ENCODE measurements at regions not wholly inside any gene's neighbourhood (a gene's known extent, or its start where the extent isn't known, plus 50 kb on each side); places are given as distances from the start of the nearest gene placed in this dataset.

DNA sequence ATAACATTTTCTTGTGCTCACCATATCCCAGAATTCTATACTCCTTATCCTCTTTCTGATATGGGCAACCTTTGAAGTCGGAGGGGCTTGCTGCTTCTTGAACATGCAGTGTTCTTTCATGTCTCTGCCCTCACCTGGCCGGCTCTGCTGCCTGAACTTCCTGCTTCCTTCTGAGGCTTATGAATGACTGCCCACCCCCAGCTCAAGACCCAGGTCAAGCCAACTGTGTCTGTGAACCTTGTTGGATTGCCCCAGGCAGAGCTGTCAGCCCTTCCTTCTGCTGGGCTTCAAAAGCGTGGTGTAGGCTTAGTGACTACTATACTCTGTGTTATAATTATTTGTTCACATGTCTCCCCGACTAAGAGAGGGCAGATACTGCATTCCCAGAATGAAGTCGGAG is 506.5 kb downstream of the HS3ST4 start:
- H3K4me3 Mint-ChIP-seq, result no peak overlapping the region
- no peak overlapping the region for H3K27ac Mint-ChIP-seq
- H3K9me3 Mint-ChIP-seq, result peaks cover 18% of the 10 kb centered on the region
- ATAC-seq (no peak), DNase-seq (ENCODE audit: low spot score) (no peak)
- ChIA-PET CTCF (no interaction called here), POLR2A (no interaction called here)
- peaks cover 13% of the 10 kb centered on the region for H3K4me1 Mint-ChIP-seq
- no peaks in the 10 kb centered on the region for H3K36me3 Mint-ChIP-seq
- H3K27me3 Mint-ChIP-seq (ENCODE audit: low read depth), result no peaks in the 10 kb centered on the region
- no peak for TF ChIP-seq NFATC4 (CRISPR knock-in tag; IDR thresholded peaks at IDR 0.05)
- no peak for TF ChIP-seq TEAD1 (CRISPR knock-in tag; IDR thresholded peaks at IDR 0.05)
- TF ChIP-seq, protein P1, sequence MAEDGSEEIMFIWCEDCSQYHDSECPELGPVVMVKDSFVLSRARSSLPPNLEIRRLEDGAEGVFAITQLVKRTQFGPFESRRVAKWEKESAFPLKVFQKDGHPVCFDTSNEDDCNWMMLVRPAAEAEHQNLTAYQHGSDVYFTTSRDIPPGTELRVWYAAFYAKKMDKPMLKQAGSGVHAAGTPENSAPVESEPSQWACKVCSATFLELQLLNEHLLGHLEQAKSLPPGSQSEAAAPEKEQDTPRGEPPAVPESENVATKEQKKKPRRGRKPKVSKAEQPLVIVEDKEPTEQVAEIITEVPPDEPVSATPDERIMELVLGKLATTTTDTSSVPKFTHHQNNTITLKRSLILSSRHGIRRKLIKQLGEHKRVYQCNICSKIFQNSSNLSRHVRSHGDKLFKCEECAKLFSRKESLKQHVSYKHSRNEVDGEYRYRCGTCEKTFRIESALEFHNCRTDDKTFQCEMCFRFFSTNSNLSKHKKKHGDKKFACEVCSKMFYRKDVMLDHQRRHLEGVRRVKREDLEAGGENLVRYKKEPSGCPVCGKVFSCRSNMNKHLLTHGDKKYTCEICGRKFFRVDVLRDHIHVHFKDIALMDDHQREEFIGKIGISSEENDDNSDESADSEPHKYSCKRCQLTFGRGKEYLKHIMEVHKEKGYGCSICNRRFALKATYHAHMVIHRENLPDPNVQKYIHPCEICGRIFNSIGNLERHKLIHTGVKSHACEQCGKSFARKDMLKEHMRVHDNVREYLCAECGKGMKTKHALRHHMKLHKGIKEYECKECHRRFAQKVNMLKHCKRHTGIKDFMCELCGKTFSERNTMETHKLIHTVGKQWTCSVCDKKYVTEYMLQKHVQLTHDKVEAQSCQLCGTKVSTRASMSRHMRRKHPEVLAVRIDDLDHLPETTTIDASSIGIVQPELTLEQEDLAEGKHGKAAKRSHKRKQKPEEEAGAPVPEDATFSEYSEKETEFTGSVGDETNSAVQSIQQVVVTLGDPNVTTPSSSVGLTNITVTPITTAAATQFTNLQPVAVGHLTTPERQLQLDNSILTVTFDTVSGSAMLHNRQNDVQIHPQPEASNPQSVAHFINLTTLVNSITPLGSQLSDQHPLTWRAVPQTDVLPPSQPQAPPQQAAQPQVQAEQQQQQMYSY (CRISPR knock-in tag; IDR thresholded peaks at IDR 0.05), result no peak
- no peak for TF ChIP-seq RORB (CRISPR knock-in tag; IDR thresholded peaks at IDR 0.05)

DNA sequence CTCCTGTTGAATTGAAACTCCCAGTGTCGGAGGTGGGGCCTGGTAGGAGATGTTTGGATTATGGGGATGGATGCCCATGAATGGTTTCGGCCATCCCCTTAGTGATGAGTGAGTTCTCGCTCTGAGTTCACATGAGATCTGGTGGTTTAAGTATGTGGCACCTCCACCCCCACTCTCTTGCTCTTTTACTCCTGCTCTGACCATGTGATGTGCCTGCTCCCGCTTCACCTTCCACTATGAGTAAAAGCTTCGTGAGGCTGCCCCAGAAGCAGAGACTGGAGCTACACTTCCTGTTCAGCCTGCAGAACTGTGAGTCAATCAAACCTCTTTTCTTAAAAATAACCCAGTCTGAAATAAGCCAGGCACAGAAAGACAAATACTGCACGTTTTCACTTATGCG is 512.4 kb downstream of the HS3ST4 start:
- H3K4me3 Mint-ChIP-seq, result no peak overlapping the region
- no peak for ATAC-seq
- H3K4me1 Mint-ChIP-seq, result peaks cover 30% of the 10 kb centered on the region
- no peak overlapping the region for H3K27ac Mint-ChIP-seq
- DNase-seq (ENCODE audit: low spot score), result no peak
- ChIA-PET CTCF (no interaction called here), POLR2A (no interaction called here)
- H3K36me3 Mint-ChIP-seq, result peaks cover 7% of the 10 kb centered on the region; the same call in 1 of the 2 replicates
- TF ChIP-seq, protein P2, sequence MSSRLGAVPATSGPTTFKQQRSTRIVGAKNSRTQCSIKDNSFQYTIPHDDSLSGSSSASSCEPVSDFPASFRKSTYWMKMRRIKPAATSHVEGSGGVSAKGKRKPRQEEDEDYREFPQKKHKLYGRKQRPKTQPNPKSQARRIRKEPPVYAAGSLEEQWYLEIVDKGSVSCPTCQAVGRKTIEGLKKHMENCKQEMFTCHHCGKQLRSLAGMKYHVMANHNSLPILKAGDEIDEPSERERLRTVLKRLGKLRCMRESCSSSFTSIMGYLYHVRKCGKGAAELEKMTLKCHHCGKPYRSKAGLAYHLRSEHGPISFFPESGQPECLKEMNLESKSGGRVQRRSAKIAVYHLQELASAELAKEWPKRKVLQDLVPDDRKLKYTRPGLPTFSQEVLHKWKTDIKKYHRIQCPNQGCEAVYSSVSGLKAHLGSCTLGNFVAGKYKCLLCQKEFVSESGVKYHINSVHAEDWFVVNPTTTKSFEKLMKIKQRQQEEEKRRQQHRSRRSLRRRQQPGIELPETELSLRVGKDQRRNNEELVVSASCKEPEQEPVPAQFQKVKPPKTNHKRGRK (CRISPR knock-in tag; IDR thresholded peaks at IDR 0.05; ENCODE audit: borderline replicate concordance), result no peak
- TF ChIP-seq AFF4 (CRISPR knock-in tag; IDR thresholded peaks at IDR 0.05; ENCODE audit: borderline replicate concordance) (no peak), FOXK1 (CRISPR knock-in tag; IDR thresholded peaks at IDR 0.05) (no peak), ZNF423 (CRISPR knock-in tag; IDR thresholded peaks at IDR 0.05) (no peak), NFE2L1 (CRISPR knock-in tag; IDR thresholded peaks at IDR 0.05) (no peak), JAZF1 (CRISPR knock-in tag; IDR thresholded peaks at IDR 0.05) (no peak), ZNF425 (CRISPR knock-in tag; conservative IDR thresholded peaks at IDR 0.05) (no peak), ZNF121 (CRISPR knock-in tag; IDR thresholded peaks at IDR 0.05) (no peak), SOX15 (CRISPR knock-in tag; IDR thresholded peaks at IDR 0.05) (no peak), FOXP1 (CRISPR knock-in tag; IDR thresholded peaks at IDR 0.05; ENCODE audit: borderline replicate concordance) (no peak), NR2C2 (CRISPR knock-in tag; IDR thresholded peaks at IDR 0.05) (no peak), FOXJ3 (CRISPR knock-in tag; IDR thresholded peaks at IDR 0.05; ENCODE audit: borderline replicate concordance) (no peak)
- TF ChIP-seq, protein P3, sequence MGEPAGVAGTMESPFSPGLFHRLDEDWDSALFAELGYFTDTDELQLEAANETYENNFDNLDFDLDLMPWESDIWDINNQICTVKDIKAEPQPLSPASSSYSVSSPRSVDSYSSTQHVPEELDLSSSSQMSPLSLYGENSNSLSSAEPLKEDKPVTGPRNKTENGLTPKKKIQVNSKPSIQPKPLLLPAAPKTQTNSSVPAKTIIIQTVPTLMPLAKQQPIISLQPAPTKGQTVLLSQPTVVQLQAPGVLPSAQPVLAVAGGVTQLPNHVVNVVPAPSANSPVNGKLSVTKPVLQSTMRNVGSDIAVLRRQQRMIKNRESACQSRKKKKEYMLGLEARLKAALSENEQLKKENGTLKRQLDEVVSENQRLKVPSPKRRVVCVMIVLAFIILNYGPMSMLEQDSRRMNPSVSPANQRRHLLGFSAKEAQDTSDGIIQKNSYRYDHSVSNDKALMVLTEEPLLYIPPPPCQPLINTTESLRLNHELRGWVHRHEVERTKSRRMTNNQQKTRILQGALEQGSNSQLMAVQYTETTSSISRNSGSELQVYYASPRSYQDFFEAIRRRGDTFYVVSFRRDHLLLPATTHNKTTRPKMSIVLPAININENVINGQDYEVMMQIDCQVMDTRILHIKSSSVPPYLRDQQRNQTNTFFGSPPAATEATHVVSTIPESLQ (CRISPR knock-in tag; IDR thresholded peaks at IDR 0.05), result no peak
- H3K27me3 Mint-ChIP-seq (ENCODE audit: low read depth), result no peaks in the 10 kb centered on the region; the same call in 1 of the 2 replicates
- H3K9me3 Mint-ChIP-seq, result peaks cover 21% of the 10 kb centered on the region
